ENCODE measurements at regions not wholly inside any gene's neighbourhood (a gene's known extent, or its start where the extent isn't known, plus 50 kb on each side); places are given as distances from the start of the nearest gene placed in this dataset.

DNA sequence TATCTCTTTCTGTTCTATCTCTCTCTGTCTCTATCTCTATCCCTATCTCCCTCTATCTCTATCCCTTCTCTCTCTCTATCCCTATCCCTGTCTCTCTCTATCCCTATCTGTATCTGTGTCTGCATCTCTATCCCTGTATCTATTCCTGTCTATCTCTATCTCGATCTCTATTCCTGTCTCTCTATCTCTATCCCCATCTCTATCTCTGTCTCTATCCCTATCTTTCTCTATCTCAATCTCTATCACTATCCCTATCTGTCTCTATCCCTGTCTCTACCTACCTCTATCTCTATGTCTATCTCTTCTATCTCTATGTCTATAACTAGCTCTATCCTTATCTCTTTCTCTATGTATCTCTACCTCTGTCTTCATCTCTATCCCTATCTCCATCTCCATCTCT, 141.4 kb upstream of the KCNJ6 start:
- H3K27ac ChIP-seq (ENCODE audit: low read depth in 1 of 2, low read length in 2 of 2) = no peak overlapping the region
- intact Hi-C loops (cut with DNase I, micrococcal nuclease) = no loop called here
- Mint-ChIP-seq H3K9me3 (peaks cover 3% of the 10 kb centered on the region), H3K4me1 (ENCODE audit: low read depth) (no peaks in the 10 kb centered on the region), H3K36me3 (ENCODE audit: low read depth) (no peaks in the 10 kb centered on the region), H3K4me3 (no peak overlapping the region), H3K27me3 (peaks cover 18% of the 10 kb centered on the region), H3K27ac (no peak overlapping the region)
- H3K4me1 ChIP-seq (ENCODE audit: insufficient read depth, low read length) = no peaks in the 10 kb centered on the region
- ATAC-seq (ENCODE audit: poor library complexity) (no peak), DNase-seq (no peak)
- H3K27me3 ChIP-seq (ENCODE audit: control insufficient read depth in 1 of 2, insufficient read depth in 2 of 2, low read length in 2 of 2) = peaks cover 2 to 7% of the 10 kb centered on the region in 2 experiments
- POLR2A ChIA-PET = no interaction called here
- H3K4me3 ChIP-seq (ENCODE audit: low read length) = no peak overlapping the region
- CTCF ChIA-PET = no interaction called here
- peaks cover 0 to 10% of the 10 kb centered on the region in 2 experiments for H3K9me3 ChIP-seq (ENCODE audit: control insufficient read depth in 1 of 2, insufficient read depth in 1 of 2, low read length in 2 of 2)
- H3K36me3 ChIP-seq (ENCODE audit: insufficient read depth, low read length) = no peaks in the 10 kb centered on the region
- TF ChIP-seq, protein P1, sequence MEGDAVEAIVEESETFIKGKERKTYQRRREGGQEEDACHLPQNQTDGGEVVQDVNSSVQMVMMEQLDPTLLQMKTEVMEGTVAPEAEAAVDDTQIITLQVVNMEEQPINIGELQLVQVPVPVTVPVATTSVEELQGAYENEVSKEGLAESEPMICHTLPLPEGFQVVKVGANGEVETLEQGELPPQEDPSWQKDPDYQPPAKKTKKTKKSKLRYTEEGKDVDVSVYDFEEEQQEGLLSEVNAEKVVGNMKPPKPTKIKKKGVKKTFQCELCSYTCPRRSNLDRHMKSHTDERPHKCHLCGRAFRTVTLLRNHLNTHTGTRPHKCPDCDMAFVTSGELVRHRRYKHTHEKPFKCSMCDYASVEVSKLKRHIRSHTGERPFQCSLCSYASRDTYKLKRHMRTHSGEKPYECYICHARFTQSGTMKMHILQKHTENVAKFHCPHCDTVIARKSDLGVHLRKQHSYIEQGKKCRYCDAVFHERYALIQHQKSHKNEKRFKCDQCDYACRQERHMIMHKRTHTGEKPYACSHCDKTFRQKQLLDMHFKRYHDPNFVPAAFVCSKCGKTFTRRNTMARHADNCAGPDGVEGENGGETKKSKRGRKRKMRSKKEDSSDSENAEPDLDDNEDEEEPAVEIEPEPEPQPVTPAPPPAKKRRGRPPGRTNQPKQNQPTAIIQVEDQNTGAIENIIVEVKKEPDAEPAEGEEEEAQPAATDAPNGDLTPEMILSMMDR (IDR thresholded peaks at IDR 0.05) = no peak

DNA sequence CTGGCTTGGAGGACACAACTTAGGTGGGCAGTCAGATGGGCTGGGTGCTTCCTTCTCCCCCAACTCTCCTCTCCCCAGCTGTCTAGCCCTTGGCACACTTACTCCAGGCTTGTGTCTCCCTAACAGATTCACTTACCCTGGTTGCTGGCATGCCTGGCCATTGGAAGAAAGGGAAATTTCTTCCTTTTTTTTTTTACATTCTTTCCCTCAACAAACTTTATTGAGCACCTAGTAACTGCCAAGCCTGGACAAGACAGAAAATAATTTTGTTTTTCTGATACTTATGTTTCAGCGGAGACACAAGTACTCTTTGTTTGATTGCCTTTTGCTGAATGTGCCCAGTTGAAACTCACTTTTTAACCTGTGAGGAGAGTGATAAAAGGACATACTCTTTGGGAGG, 144.3 kb upstream of the KCNJ6 start:
- peaks cover 3% of the 10 kb centered on the region for H3K9me3 Mint-ChIP-seq
- H3K9me3 ChIP-seq (ENCODE audit: control insufficient read depth in 1 of 2, insufficient read depth in 1 of 2, low read length in 2 of 2) = peaks cover 0 to 15% of the 10 kb centered on the region in 2 experiments
- POLR2A ChIA-PET = no interaction called here
- H3K4me1 Mint-ChIP-seq (ENCODE audit: low read depth) = no peaks in the 10 kb centered on the region
- H3K4me3 Mint-ChIP-seq = no peak overlapping the region
- DNase-seq (no peak), ATAC-seq (ENCODE audit: poor library complexity) (no peak)
- no peak overlapping the region for H3K27ac ChIP-seq (ENCODE audit: low read depth in 1 of 2, low read length in 2 of 2)
- peaks cover 29% of the 10 kb centered on the region for H3K27me3 Mint-ChIP-seq
- no peaks in the 10 kb centered on the region for H3K4me1 ChIP-seq (ENCODE audit: insufficient read depth, low read length)
- CTCF ChIA-PET = no interaction called here
- H3K36me3 Mint-ChIP-seq (ENCODE audit: low read depth) = no peaks in the 10 kb centered on the region
- peaks cover 2 to 7% of the 10 kb centered on the region in 2 experiments for H3K27me3 ChIP-seq (ENCODE audit: control insufficient read depth in 1 of 2, insufficient read depth in 2 of 2, low read length in 2 of 2)
- no peak overlapping the region for H3K4me3 ChIP-seq (ENCODE audit: low read length)
- no peaks in the 10 kb centered on the region for H3K36me3 ChIP-seq (ENCODE audit: insufficient read depth, low read length)
- TF ChIP-seq, protein P1 (IDR thresholded peaks at IDR 0.05) = no peak
- H3K27ac Mint-ChIP-seq = no peak overlapping the region
- intact Hi-C loops (cut with DNase I, micrococcal nuclease) = no loop called here

DNA sequence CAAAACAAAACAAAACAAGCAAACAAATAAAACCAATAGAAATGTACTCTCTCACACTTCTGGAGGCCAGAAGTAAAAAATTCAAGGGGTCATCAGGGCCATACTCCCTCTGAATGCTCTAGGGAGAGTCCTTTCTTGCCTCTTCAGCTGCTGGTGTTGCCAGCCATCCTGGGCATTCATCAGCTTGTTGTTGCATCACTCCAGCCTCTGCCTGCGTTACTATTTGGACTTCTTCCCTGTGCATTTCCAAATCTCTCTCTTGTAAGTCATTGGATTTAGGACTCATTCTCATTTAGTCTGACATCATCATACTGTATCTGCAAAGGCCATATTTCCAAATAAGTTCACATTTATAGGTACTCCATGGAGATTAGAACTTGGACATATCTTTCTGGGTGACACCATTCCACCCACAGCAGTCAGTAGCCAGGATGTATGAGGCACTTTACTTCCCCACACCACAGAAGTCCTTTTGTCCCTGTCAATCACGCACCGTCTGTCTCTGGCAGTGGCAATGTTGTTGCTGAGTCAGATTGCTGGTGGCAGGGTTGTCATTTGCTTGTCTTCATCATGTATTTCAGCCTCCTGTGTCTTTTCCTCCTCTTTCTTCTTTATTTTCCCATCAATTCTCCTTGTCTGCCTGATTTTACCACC, 151.0 kb upstream of the KCNJ6 start:
- H3K36me3 ChIP-seq (ENCODE audit: insufficient read depth, low read length) = no peaks in the 10 kb centered on the region
- TF ChIP-seq, protein P1 (IDR thresholded peaks at IDR 0.05) = no peak
- H3K4me3 ChIP-seq (ENCODE audit: low read length) = no peak overlapping the region
- no peak for DNase-seq
- no peak for ATAC-seq (ENCODE audit: poor library complexity)
- Mint-ChIP-seq H3K9me3 (no peaks in the 10 kb centered on the region), H3K36me3 (ENCODE audit: low read depth) (no peaks in the 10 kb centered on the region), H3K27me3 (peaks cover 26% of the 10 kb centered on the region), H3K27ac (no peak overlapping the region), H3K4me3 (no peak overlapping the region), H3K4me1 (ENCODE audit: low read depth) (no peaks in the 10 kb centered on the region)
- intact Hi-C loops (cut with DNase I, micrococcal nuclease) = no loop called here
- H3K27ac ChIP-seq (ENCODE audit: low read depth in 1 of 2, low read length in 2 of 2) = no peak overlapping the region
- no peaks in the 10 kb centered on the region for H3K4me1 ChIP-seq (ENCODE audit: insufficient read depth, low read length)
- POLR2A ChIA-PET = no interaction called here
- CTCF ChIA-PET = no interaction called here
- peaks cover 0 to 5% of the 10 kb centered on the region in 2 experiments for H3K27me3 ChIP-seq (ENCODE audit: control insufficient read depth in 1 of 2, insufficient read depth in 2 of 2, low read length in 2 of 2)
- H3K9me3 ChIP-seq (ENCODE audit: control insufficient read depth in 1 of 2, insufficient read depth in 1 of 2, low read length in 2 of 2) = peaks cover 0 to 4% of the 10 kb centered on the region in 2 experiments

Measured in CD4-positive, alpha-beta T cell (primary cell).